ENCODE measurements at regions not wholly inside any gene's neighbourhood (a gene's known extent, or its start where the extent isn't known, plus 50 kb on each side); places are given as distances from the start of the nearest gene placed in this dataset.

- Histone ChIP-seq H3K9me3 (no peaks in the 10 kb centered on the region), H3K4me3 (no peak overlapping the region), H3K27me3 (no peaks in the 10 kb centered on the region), H3K9ac (ENCODE audit: low read depth in 2 of 2, low read length in 2 of 2) (no peak overlapping the region), H3K36me3 (no peaks in the 10 kb centered on the region), H3K4me1 (no peaks in the 10 kb centered on the region), H3K27ac (no peak overlapping the region)
- DNase-seq: no peak
- TF ChIP-seq CTCF (IDR thresholded peaks at IDR 0.05): no peak
- intact Hi-C loops (cut with DNase I): no loop called here
Observed at GRCh38 chr5:24385070-24385469, 259.7 kb downstream of the CDH10 start.

GRCh38 chr5:24385617-24386016 lies 259.2 kb downstream of the CDH10 start:
- no peak overlapping the region for H3K9ac ChIP-seq (ENCODE audit: low read depth in 2 of 2, low read length in 2 of 2)
- H3K27me3 ChIP-seq: no peaks in the 10 kb centered on the region
- intact Hi-C loops (cut with DNase I): no loop called here
- H3K9me3 ChIP-seq: no peaks in the 10 kb centered on the region
- H3K36me3 ChIP-seq: no peaks in the 10 kb centered on the region
- no peak for TF ChIP-seq CTCF (IDR thresholded peaks at IDR 0.05)
- H3K27ac ChIP-seq: no peak overlapping the region
- H3K4me1 ChIP-seq: no peaks in the 10 kb centered on the region
- DNase-seq: no peak
- H3K4me3 ChIP-seq: no peak overlapping the region

DNA sequence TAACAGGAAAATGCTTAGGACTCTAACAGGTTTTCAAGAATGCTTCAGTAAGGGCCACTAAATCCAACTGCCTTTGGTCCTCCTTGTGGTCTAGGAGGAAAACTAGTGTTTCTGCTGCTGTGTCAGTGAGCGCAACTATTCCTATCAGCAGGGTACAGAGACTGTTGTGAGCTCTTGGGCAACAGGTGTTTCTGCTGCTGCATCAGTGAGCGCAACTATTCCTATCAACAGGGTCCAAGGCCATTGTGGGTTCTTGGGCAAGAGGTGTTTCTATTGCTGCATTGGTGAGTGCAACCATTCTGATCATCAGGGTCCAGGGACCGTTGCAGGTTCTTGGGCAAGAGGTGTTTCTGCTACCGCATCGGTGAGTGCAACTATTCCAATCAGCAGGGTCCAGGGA lies 256.3 kb downstream of the CDH10 start:
- no peak overlapping the region for H3K9ac ChIP-seq (ENCODE audit: low read depth in 2 of 2, low read length in 2 of 2)
- H3K4me3 ChIP-seq: no peak overlapping the region
- H3K27me3 ChIP-seq: no peaks in the 10 kb centered on the region
- no peaks in the 10 kb centered on the region for H3K4me1 ChIP-seq
- no peak overlapping the region for H3K27ac ChIP-seq
- TF ChIP-seq CTCF (IDR thresholded peaks at IDR 0.05): no peak
- no peaks in the 10 kb centered on the region for H3K36me3 ChIP-seq
- no peaks in the 10 kb centered on the region for H3K9me3 ChIP-seq
- DNase-seq: no peak
- intact Hi-C loops (cut with DNase I): no loop called here

- Histone ChIP-seq H3K9ac (ENCODE audit: low read depth in 2 of 2, low read length in 2 of 2) (no peak overlapping the region), H3K4me3 (no peak overlapping the region), H3K27ac (no peak overlapping the region), H3K36me3 (no peaks in the 10 kb centered on the region), H3K4me1 (no peaks in the 10 kb centered on the region), H3K27me3 (no peaks in the 10 kb centered on the region), H3K9me3 (no peaks in the 10 kb centered on the region)
- no peak for TF ChIP-seq CTCF (IDR thresholded peaks at IDR 0.05)
- intact Hi-C loops (cut with DNase I): no loop called here
- no peak for DNase-seq
Observed at GRCh38 chr5:24389968-24390367, 254.8 kb downstream of the CDH10 start.

GRCh38 chr5:24391816-24392215 lies 253.0 kb downstream of the CDH10 start:
- H3K4me3 ChIP-seq: no peak overlapping the region
- DNase-seq: no peak
- H3K36me3 ChIP-seq: no peaks in the 10 kb centered on the region
- no peak overlapping the region for H3K27ac ChIP-seq
- intact Hi-C loops (cut with DNase I): no loop called here
- H3K27me3 ChIP-seq: no peaks in the 10 kb centered on the region
- no peak for TF ChIP-seq CTCF (IDR thresholded peaks at IDR 0.05)
- no peaks in the 10 kb centered on the region for H3K9me3 ChIP-seq
- no peaks in the 10 kb centered on the region for H3K4me1 ChIP-seq
- H3K9ac ChIP-seq (ENCODE audit: low read depth in 2 of 2, low read length in 2 of 2): no peak overlapping the region

- no peaks in the 10 kb centered on the region for H3K27me3 ChIP-seq
- no peak overlapping the region for H3K9ac ChIP-seq (ENCODE audit: low read depth in 2 of 2, low read length in 2 of 2)
- H3K27ac ChIP-seq: no peak overlapping the region
- no peaks in the 10 kb centered on the region for H3K36me3 ChIP-seq
- intact Hi-C loops (cut with DNase I): no loop called here
- H3K4me1 ChIP-seq: no peaks in the 10 kb centered on the region
- no peak overlapping the region for H3K4me3 ChIP-seq
- DNase-seq: no peak
- TF ChIP-seq CTCF (IDR thresholded peaks at IDR 0.05): no peak
- no peaks in the 10 kb centered on the region for H3K9me3 ChIP-seq
Observed at GRCh38 chr5:24397601-24398000, 247.2 kb downstream of the CDH10 start.
